HUDEP-2 (cell line): ENCODE measurements at regions not wholly inside any gene's neighbourhood (a gene's known extent, or its start where the extent isn't known, plus 50 kb on each side); places are given as distances from the start of the nearest gene placed in this dataset.
"Not testable (repeated sequence)": the region's sequence is repeated elsewhere in the genome, so short reads cannot be mapped to it uniquely, and the experiment has no call there.

ENCODE experiments used
- DNase-seq, 76 experiments: peaks; one replicate each; lab custom pipeline; 2025; ENCODE audit not compliant: unreplicated experiment in 76 of 76; lab: John Stamatoyannopoulos, UW

DNA sequence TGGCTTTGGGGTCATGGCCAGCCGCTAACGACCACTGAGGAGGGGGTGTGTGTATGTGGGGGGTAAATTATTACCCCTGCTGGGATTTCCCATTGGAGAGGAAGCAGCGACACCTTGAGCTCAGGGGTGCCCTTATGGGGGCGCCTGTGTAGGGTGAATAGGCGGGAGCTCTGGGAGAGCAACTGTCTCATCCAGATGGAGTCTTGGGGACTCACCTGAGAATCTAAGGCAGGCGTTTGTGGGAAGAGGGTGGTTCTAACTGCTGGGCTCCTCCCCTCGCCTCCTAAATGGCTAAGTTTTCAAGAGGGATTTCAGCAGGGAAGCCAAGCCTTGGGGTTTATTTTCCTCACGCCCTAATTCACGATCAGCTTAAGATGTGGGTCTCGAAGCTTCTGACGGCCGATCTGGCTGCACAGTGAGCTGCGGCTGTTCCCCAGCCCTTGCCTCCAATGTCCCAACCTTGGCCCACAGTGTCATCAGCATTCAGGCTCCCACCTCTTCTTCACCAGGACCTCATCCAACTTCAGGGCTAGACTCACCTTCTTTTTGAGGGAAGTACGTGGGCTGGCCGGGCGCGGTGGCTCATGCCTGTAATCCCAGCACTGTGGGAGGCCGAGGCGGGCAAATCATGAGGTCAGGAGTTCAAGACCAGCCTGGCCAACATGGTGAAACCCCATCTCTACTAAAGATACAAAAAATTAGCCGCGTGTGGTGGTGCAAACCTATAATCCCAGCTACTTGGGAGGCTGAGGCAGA, 136.9 kb upstream of the EEF2KMT start:
- no peak for DNase-seq

DNA sequence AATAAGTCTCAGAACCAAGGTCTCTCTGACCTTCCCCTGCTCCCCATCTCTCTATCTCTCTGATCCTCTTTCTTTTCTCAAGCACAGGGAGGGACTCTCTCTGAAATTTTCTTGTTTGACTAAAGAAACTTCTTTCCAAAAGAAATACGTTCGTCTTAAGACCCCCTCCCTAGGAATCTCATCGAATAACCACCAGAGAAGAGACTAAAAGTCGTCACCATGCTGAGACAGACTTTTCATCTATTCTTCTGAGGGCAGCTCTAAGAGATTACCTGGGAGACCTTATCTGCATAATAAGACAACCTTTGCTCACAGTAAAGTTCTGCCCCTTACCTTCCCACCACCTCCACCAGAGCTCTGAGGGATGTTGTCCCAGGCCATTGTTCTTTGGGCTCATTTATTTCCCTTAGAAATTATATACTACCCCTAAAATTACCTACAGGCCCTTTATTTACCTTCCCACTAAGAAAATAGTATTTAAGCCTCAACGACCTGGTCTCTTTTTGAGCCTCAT, 133.7 kb upstream of the EEF2KMT start:
- no peak for DNase-seq

DNA sequence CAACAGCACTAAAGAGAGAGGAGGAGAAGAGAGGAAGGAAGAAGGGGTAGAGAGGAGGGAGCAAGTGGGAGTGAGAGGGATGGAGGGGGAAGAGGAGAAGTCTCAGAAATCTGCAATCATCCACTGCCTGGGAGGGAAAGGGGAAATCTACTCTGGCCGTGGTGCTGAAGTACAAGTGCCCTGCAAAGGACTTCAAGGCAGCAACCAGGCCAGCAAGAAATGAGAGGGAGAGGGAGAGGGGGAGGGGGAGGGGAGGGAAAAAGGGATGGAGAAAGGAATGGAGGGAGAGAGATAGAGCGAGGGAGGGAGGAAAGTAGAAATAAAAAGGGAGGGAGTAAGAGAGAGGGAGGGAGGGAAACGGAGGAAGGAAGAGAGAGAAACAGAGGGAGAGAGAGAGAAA, 130.8 kb upstream of the EEF2KMT start:
- DNase-seq: no peak

DNA sequence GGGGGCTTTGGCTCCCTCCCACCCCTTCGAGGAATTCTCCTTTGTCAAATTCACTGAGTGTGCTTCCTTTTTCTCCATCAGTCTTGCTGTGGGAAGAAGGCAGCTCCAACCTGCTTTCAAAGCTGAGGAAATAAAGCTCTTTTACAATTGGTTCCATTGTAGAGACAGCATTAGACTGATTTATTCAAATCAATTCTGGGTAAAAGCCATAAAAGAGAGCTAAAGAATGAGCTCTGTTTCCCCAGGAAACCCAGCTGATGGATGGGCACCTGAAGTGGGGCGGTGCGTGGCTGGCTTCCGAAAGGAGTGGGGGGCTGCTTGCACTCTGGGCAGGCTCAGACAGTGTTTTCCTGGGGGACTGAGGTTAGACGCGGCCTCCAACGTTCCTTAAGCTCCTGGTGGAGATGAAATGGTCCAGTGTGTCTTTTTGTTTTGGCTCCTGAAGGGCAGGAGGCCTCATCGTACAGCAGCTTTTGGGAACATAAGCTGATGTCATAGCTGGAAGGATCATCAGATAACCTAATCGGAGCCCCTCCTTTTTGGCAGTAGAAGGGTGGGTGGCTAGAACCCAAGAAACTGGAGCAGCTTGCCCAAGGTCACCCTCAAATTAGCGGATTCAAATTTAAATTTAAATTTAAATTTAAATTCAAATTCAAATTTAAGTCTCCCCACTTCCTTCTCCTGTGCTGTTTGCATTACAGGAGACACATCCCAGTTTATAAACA, 128.5 kb upstream of the EEF2KMT start:
- DNase-seq: no peak

DNA sequence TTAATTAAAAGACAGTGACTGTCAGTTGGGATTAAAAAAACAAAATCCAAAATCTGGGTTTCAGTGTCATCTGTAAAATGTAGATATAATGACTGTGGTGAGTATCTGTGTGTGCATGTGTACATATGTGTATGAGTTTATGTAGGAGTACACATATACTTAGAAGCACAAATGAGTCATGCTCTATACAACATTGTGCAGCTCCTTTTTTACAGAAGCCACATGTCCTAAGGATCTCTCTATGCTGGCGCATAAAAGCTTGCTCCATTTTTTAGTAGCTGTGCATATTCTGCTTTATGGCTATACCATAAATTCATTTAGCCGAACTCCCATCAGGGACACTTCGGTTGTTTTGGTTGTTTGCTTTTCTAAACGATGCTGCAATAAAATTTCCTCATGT, 125.2 kb upstream of the EEF2KMT start:
- DNase-seq: no peak

DNA sequence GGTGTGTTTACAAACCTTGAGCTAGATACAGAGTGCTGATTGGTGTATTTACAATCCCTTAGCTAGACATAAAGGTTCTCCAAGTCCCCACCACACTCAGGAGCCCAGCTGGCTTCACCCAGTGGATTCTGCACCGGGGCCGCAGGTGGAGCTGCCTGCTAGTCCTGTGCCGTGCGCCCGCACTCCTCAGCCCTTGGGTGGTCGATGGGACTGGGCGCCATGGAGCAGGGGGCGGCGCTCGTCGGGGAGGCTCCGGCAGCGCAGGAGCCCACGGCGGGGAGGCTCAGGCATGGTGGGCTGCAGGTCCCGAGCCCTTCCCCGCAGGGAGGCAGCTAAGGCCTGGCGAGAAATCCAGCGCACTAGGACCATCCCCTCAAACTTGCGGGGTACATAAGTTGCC, 124.2 kb upstream of the EEF2KMT start:
- not testable (repeated sequence) for DNase-seq

DNA sequence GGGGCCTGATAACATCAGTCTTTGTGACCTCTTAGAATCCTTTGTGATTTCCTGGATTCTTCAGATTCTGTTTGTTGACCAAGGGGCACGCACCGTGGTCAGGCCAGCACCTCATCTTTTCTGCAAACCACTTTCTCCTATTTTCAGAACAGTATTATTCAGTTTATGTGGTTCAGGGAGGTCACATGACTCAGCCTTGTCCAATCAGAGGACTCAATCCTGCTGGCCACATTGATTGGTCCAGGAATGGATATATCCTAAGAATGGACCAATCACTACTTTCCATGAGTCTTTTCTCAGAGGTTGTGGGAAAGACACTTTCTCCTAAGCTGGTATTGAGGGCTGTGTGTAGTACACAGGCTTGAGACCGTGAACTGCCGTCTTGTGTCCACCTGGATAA, 123.1 kb upstream of the EEF2KMT start:
- no peak for DNase-seq

DNA sequence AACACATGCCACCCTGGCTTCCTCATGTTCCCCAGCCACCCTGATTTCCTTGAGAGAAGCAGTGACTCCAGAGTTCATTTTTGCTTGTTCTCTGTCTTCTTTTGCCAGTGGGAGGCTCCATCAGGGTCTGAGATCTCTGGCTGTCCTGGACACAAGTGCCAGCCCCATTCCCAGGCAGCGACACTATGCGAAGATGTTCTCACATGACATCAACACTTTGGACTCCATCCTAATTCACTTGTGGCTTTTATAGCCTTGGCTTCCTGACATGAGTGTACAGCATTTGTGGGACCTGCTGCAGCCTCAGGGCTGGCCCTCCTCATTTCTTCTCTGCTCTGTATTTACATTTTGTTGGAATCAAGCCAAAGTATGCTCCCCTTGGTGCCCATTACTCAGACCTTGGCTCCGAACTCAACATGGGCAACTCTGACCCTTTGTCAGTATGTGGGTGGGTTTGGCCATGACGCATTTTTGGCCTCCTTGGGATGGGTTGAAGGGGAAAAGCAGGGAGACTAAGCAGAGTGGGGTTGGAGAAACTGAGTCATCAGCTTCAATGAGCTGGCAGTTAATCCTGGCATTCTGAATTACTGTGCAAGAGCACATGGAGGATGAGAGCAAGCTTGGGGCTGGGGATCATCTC, 119.0 kb upstream of the EEF2KMT start:
- no peak for DNase-seq

DNA sequence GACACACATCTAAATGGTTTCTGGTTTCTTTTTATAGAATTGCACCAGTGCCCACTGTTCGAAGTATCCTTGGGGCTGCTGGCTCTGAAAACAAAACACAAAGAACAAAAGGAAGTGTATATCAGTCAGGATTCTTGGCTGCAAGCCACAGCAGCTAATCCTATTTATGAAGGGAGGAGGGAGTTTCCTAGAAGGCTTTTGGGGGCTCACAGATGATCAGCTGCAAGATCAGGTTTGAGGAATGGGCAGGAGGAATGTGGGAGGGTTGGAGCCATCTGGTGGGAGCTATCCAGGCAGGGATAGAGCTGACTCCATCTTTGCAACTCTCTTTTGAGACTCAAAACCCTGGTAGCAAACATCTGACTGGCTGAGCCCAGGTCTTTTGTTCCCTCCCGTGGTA, 118.3 kb upstream of the EEF2KMT start:
- DNase-seq: no peak

DNA sequence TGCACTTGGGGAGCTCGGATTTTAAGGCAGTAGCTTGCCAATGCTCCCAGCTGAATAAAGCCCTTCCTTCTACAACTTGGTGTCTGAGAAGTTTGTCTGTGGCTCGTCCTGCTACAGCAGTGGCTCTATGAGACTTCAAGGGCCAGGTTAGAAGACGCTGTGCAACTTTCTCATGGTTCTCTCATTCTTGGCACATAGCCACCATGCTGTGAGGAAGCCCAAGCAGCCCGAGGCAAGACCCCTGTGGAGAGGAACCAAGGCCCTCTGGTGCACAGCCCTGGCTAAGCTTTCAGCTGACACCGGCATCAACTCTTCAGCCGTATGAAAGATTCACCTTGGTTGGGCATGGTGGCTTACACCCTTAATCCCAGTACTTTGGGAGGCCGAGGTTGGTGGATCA, 116.9 kb upstream of the EEF2KMT start:
- DNase-seq: no peak

DNA sequence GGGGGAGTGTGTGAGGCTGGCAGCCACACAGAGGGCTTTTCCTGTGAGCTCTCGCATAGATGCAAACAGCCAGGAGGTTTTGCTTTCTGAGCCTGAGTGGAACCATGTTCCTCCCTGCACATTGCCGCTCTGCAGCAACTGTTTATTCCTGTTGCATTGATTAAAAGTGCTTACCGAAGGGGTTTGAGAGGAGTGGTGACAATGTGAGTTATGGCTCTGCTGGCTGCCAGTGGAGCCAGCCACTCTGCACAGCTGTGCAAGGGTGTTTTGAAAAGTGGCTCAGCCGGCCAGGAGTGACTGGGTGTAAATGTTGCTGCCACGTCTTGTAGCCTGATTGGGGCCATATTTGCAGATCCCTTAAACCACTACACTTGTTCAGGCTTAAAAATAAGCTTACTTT, 114.9 kb upstream of the EEF2KMT start:
- not testable (repeated sequence) for DNase-seq

DNA sequence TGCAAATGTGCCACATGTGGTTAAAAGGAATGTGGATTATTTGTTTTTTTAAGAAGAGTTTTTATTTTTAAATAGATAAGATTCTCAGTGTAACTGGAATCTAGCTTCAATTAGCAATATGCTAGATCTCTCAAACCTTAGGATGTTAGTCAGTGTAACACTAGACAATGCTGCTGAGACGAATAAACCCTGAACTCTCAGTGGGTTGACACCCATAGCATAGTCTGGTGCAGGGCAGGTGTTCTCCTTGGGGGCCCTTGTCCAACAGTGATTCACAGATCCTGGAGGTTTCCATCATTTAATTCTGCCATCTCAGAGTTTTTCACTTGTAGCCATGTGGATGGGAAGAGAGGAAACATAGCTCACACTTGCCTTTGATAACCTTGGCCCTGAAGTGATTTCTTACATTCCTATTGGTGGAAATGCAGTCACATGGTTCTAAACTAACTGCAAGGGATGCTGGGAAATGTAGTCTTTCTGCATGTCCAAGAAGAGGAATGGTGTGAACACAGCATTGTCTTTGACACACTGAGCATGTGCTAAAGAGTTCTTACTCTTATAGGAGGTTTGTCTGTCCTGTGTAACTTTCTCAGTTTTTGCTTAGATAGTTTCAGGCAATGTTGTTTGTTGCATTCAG, 110.4 kb upstream of the EEF2KMT start:
- DNase-seq: peak in 15 of 76 experiments; percentile 0 to 43 (median 17)

DNA sequence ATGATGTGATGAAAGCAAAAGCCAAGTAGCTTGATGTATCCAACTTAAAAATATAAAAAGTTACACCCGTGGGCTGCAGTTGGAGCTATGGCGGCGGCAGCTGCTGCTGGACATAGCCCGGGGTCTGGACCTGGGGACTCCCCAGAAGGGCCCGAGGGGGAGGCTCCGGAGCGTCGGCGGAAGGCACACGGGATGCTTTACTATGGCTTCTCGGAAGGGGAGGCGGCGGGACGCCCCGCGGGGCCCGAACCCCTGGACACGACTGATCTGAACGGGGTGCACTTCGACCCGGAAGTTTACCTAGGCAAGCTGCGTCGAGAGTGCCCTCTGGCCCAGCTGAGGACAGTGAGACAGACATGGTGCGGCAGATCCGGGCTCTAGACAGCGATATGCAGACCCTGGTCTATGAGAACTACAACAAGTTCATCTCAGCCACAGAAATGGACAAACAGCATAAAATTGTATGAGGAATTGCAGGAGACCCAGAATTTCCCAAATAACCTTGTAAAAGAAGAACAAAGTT, 109.5 kb upstream of the EEF2KMT start:
- DNase-seq: no peak

DNA sequence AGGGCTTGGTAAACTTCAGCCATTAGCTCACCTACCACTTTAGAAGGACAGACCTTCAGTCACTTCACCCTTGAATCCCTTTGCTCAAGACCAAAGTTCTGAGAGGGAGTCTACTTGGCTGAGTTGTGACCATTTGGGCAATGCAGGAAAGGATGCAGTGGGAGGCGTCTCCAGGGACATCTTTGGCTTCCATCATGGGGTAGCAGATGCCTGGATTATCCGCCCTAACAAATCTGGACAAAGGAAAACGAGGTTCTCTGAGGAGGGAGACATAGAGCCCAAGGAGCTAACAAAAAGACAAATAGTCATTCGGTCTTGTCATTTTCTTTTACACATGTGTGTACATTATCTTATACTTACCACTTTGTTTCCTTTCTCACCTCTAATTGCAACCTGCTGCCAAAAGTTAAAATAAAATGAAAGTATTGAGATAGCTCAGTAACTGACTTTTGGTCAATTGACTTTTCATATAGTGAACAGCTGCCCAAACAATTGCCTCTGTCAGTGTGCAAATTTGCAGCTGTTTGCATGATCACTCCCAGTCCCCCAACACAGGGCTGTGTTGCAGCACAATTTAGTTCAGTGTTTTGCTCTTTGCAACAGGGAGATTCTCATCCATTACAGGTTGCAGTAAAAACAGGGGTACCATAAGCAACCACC, 108.9 kb upstream of the EEF2KMT start:
- no peak for DNase-seq

DNA sequence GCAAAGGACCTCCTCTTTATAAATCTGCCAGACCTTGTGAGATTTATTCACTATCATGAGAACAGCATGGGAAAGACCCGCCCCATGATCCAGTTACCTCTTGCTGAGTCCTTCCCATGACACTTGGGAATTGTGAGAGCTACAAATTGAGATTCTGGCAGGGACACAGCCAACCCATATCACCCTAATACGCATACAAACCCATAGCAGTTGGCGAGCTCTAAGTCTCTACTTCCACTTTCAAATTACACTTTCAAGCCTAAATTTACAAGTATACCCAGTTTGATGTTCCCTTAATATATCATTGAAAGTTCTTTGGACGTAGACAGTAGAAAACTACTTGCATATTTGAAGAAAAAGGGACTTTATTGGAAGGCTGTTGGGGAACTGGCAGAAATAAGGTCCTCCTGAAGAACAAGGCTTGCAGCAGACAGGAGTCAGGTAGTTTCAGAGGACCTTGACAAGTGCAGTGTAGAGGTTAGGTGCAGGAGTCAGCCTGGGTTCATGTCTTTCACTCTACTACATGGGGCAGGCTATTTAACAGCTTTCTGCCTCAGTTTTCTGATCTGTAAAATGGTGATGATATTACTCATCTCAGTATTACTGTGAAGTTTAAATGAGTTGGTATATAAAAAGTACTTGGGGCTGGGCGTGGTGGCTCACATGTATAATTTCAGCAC, 107.9 kb upstream of the EEF2KMT start:
- DNase-seq: no peak

DNA sequence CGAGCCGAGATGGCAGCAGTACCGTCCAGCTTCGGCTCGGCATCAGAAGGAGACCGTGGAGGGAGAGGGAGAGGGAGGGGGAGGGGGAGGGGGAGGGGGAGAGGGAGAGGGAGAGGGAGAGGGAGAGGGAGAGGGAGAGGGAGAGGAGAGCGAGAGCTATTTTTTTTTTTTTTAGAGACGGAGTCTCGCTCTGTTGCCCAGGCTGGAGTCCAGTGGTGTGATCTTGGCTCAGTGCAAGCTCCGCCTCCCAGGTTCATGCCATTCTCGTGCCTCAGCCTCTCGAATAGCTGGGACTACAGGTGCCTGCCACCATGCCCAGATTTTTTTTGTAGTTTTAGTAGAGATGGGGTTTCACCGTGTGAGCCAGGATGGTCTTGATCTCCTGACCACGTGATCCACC, 106.1 kb upstream of the EEF2KMT start:
- DNase-seq: not testable (repeated sequence)

DNA sequence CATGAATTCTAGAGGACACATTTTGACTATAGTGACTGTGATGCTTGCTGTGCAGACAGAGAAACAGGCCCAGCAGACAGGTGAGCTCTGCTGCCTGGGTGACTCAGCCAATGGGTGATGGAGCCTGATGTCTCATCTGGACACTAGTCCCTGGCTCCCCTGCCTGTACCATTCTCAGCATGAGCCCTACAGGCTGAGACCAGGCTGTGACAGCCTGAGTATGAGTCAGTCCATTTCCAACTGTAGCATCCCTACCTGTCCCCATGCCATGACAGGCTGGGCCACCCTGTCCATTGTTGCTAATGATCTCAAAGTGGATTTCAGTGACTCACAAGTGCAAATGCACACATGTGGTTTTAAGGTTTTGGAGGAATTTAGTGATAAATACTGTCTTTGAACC, 102.5 kb upstream of the EEF2KMT start:
- DNase-seq: no peak

DNA sequence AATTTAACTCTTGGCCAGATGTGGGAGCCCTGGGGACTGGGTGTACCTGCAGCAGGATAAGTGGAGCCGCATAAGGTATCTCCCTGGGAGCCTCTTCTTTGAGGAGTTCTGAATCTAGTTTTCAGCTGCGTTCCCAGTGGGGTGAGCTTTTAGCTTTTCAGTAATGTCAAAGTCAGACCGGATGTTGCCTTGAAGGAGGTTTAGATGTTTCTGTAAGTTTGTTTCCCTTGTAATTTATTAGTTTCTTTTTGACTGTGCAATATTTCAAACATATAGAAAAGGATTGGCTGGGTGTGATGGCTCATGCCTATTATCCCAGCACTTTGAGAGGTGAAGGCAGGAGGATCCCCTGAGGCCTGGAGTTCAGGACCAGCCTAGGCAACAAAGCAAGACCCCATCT, 98.6 kb upstream of the EEF2KMT start:
- DNase-seq: no peak

DNA sequence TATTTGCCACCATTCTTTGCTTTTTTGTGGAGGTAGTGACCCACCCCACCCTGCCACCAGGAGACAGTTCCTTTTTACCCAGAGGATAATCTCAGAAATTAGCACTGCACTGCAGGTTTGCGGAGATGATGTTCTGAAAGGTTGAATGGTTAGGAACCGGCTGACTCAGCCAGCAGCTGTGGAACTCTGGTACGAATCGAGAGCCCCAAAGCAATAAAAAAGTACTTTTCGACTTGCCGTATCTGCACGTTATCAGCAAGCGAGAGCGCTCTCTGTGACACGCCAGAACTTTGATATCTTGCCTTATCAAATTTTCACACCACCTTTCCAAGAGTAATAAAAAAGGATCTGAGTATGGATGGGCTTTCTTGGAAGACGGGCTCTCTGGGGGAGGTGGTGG, 96.3 kb upstream of the EEF2KMT start:
- DNase-seq: no peak

DNA sequence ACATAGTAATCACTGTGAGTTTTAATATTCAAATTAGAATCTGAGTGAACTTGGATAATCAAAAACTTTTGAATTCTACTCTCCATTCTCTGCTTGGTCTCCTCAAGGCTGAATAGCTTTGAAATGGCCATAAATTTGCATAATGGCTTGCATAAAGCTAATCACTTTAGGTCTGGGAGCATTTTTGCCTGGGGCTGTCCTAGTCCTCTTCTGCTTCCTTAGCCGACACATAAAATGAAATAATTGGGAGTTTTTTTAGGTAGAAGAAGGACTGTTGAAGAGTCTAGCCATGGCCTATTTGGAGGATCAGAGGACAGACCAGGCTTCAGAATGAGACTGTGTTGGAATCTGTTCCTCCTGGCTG, 91.4 kb upstream of the EEF2KMT start:
- no peak for DNase-seq
